A549 (cell line): ENCODE measurements at regions not wholly inside any gene's neighbourhood (a gene's known extent, or its start where the extent isn't known, plus 50 kb on each side); places are given as distances from the start of the nearest gene placed in this dataset.

Experiments used
- ATAC-seq, 2 experiments: fragments of 200-7000 bp in 1 of 2; fragments of >200 bp in 1 of 2; cut with Nextera tagmentation in 1 of 2; cut with Tn5 transposase in 1 of 2; 3 replicates each; pipeline versions ENCODE4 v1.8.0 to v1.9.1; 2018 to 2020; ENCODE audit warnings: mild to moderate bottlenecking in 1 of 2, moderate library complexity in 1 of 2
- CTCF ChIA-PET: fragments of 300-600 bp; sonication (Branson Sonifier 250); formaldehyde crosslinking; extraction: SDS; loops from one replicate; lab custom pipeline; 2021; ENCODE audit warnings: antibody characterized with exemption, inconsistent platforms; lab: Yijun Ruan, JAX
- POLR2A ChIA-PET: fragments of 350-600 bp; formaldehyde crosslinking; extraction: SDS; loops from one replicate; lab custom pipeline; 2021; ENCODE audit warnings: antibody characterized with exemption, inconsistent platforms; lab: Yijun Ruan, JAX
- DNase-seq, 2 experiments: peaks; one replicate each; pipeline versions ENCODE4 v3.0.0 to v3.0.0-alpha.2; 2011 to 2016; ENCODE audit warnings: low read depth in 1 of 2, low spot score in 1 of 2
- FAIRE-seq: peaks from 2 replicates; lab custom pipeline; 2011; peaks lifted over from hg19 to GRCh38; lab: Jason Lieb, UNC
- H3K27ac ChIP-seq, 2 experiments: fragments of >200 bp; sonication (Bioruptor Twin); formaldehyde crosslinking; 3 replicates each; pipeline ENCODE4 v1.5.1; 2016 to 2017
- H3K4me1 ChIP-seq: fragments of >200 bp; sonication (Bioruptor Twin); formaldehyde crosslinking; 3 replicates; pipeline ENCODE4 v1.6.1; 2016
- H3K4me2 ChIP-seq: fragments of >200 bp; sonication (Bioruptor Twin); formaldehyde crosslinking; 3 replicates; pipeline ENCODE4 v1.6.1; 2016
- H3K4me3 ChIP-seq: fragments of >200 bp; sonication (Bioruptor Twin); formaldehyde crosslinking; 3 replicates; pipeline ENCODE4 v1.5.1; 2016
- H3K9me3 ChIP-seq: fragments of >200 bp; sonication (Bioruptor Twin); formaldehyde crosslinking; 3 replicates; pipeline ENCODE4 v1.6.1; 2016
- CBX2 ChIP-seq: fragments of 200-600 bp; sonication (generic); IDR thresholded peaks from 2 replicates; pipeline ENCODE4 v1.6.1; 2016; ENCODE audit warnings: low read depth, mild to moderate bottlenecking, borderline replicate concordance
- CBX8 ChIP-seq: fragments of 200-600 bp; sonication (generic); IDR thresholded peaks from 2 replicates; pipeline ENCODE4 v1.6.1; 2016
- CEBPB ChIP-seq, 2 experiments: fragments of >200 bp in 1 of 2; sonication (Bioruptor Twin) in 1 of 2; formaldehyde crosslinking in 1 of 2; IDR thresholded peaks; 2 replicates each; pipeline ENCODE4 v1.6.1; 2012 to 2016
- CTCF ChIP-seq: fragments of >200 bp; sonication (Bioruptor Twin); formaldehyde crosslinking; IDR thresholded peaks from 3 replicates; pipeline ENCODE4 v1.5.1; 2016
- E2F6 ChIP-seq: IDR thresholded peaks from 2 replicates; pipeline ENCODE4 v1.6.1; 2012; ENCODE audit warnings: low read depth, borderline replicate concordance
- EP300 ChIP-seq, 2 experiments: fragments of >200 bp; sonication (Bioruptor Twin); formaldehyde crosslinking; IDR thresholded peaks; 2 replicates in 1 of 2; 3 replicates in 1 of 2; pipeline ENCODE4 v1.6.1; 2016 to 2017
- FOSL2 ChIP-seq, 2 experiments: fragments of 450-650 bp in 1 of 2; fragments of >200 bp in 1 of 2; sonication (Bioruptor Twin) in 1 of 2; formaldehyde crosslinking; IDR thresholded peaks; 2 replicates each; pipeline versions ENCODE4 v1.5.0 to v1.6.1; 2016 to 2020; ENCODE audit warnings: mild to moderate bottlenecking in 1 of 2, moderate library complexity in 1 of 2
- FOXS1 ChIP-seq: fragments of 250-450 bp; sonication (Bioruptor Pico); IDR thresholded peaks from 2 replicates; pipeline ENCODE4 v1.5.0; 2020; ENCODE audit warnings: mild to moderate bottlenecking, moderate library complexity
- JUNB ChIP-seq: fragments of >200 bp; sonication (Bioruptor Twin); formaldehyde crosslinking; IDR thresholded peaks from 2 replicates; pipeline ENCODE4 v1.6.1; 2016
- MAFK ChIP-seq: fragments of 450-650 bp; IDR thresholded peaks from 2 replicates; pipeline ENCODE4 v1.6.1; 2014; ENCODE audit not compliant: partially characterized antibody
- MAX ChIP-seq: IDR thresholded peaks from 2 replicates; pipeline ENCODE4 v1.6.1; 2012
- MAZ ChIP-seq: fragments of 150-350 bp; IDR thresholded peaks from 2 replicates; pipeline ENCODE4 v1.6.1; 2014; ENCODE audit warnings: antibody characterized with exemption, low read depth, low read length, borderline replicate concordance
- MYC ChIP-seq: IDR thresholded peaks from 2 replicates; pipeline ENCODE4 v1.6.1; 2012; ENCODE audit warnings: mild to moderate bottlenecking, inconsistent platforms, low read length, improper control_type of control experiment, borderline replicate concordance
- NR3C1 ChIP-seq: fragments of >200 bp; sonication (Bioruptor Twin); formaldehyde crosslinking; IDR thresholded peaks from 3 replicates; pipeline ENCODE4 v1.6.1; 2017
- PHF8 ChIP-seq: fragments of 200-600 bp; sonication (generic); IDR thresholded peaks from 2 replicates; pipeline ENCODE4 v1.6.1; 2016; ENCODE audit warnings: low read depth, mild to moderate bottlenecking, antibody characterized with exemption, moderate library complexity, borderline replicate concordance
- REST ChIP-seq: fragments of 200-600 bp; sonication (generic); IDR thresholded peaks from 2 replicates; pipeline ENCODE4 v1.6.1; 2016; ENCODE audit warnings: antibody characterized with exemption, mild to moderate bottlenecking, moderate library complexity
- RFX5 ChIP-seq: fragments of 450-650 bp; IDR thresholded peaks from 2 replicates; pipeline ENCODE4 v1.7.1; 2014; ENCODE audit warnings: antibody characterized with exemption, mild to moderate bottlenecking, moderate library complexity
- SMC3 ChIP-seq: fragments of >200 bp; sonication (Bioruptor Twin); formaldehyde crosslinking; IDR thresholded peaks from 3 replicates; pipeline ENCODE4 v1.6.1; 2018; ENCODE audit warnings: inconsistent platforms
- SREBF2 ChIP-seq: fragments of 450-650 bp; IDR thresholded peaks from 2 replicates; pipeline ENCODE4 v1.6.1; 2014; ENCODE audit warnings: mild to moderate bottlenecking, moderate library complexity
- TFCP2L1 ChIP-seq: fragments of 250-450 bp; sonication (Bioruptor Pico); IDR thresholded peaks from 2 replicates; pipeline ENCODE4 v1.5.0; 2021; ENCODE audit warnings: mild to moderate bottlenecking
- ZSCAN20 ChIP-seq: fragments of 250-450 bp; sonication (Bioruptor Pico); IDR thresholded peaks from 2 replicates; pipeline ENCODE4 v1.8.0; 2022; ENCODE audit warnings: mild to moderate bottlenecking, moderate library complexity
- WGBS: methylation state at CpG from one replicate; pipeline ENCODE4 v1.1.6; 2017; ENCODE audit errors: missing lambda C conversion rate; 5-methylcytosine and 5-hydroxymethylcytosine counted together
- TF ChIP-seq, protein P1 (sequence below): fragments of 450-650 bp; IDR thresholded peaks from 2 replicates; pipeline ENCODE4 v1.6.1; 2014; ENCODE audit warnings: antibody characterized with exemption

DNA sequence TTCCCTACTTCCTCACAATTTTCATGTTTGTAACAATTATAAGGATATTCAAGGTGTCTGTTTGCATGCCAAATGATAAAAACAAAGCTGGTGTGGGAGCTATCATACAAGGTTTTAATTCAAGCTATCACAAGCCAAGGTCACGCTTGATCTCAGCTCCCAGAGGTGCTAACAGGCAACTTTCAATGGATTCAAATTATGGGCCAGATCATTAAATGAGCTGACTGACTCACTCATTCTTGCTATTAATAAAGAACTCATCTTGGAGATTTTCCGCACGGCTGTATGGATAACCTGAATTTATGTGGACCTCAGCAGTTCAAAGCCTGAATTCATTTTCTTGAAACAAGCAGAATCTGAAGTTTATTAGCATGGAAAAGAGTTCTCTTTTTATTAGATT lies 267.3 kb upstream of the CDH6 start:
- POLR2A ChIA-PET, result no interaction called here
- DNase-seq (no peak), ATAC-seq (no peak), FAIRE-seq (no peak)
- Histone ChIP-seq H3K4me1 (no peaks in the 10 kb centered on the region), H3K27ac (no peak overlapping the region), H3K9me3 (no peaks in the 10 kb centered on the region; the same call in 2 of the 3 replicates), H3K4me3 (no peak overlapping the region), H3K4me2 (no peak overlapping the region)
- TF ChIP-seq MAZ (no peak), FOSL2 (IDR thresholded peaks at IDR 0.05) (no peak), FOSL2 (CRISPR knock-in tag; IDR thresholded peaks at IDR 0.05) (no peak), MAFK (no peak), RFX5 (no peak), ZSCAN20 (no peak), MAX (no peak), TFCP2L1 (CRISPR knock-in tag) (no peak), FOXS1 (no peak), EP300 (IDR thresholded peaks at IDR 0.05) (no peak), REST (no peak), MYC (no peak), NR3C1 (no peak), CBX8 (no peak)
- TF ChIP-seq, protein P1, sequence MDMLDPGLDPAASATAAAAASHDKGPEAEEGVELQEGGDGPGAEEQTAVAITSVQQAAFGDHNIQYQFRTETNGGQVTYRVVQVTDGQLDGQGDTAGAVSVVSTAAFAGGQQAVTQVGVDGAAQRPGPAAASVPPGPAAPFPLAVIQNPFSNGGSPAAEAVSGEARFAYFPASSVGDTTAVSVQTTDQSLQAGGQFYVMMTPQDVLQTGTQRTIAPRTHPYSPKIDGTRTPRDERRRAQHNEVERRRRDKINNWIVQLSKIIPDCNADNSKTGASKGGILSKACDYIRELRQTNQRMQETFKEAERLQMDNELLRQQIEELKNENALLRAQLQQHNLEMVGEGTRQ, result no peak
- 73% methylated on average over 3 of the region's 3 CpGs for WGBS
- CTCF ChIA-PET, result no interaction called here

DNA sequence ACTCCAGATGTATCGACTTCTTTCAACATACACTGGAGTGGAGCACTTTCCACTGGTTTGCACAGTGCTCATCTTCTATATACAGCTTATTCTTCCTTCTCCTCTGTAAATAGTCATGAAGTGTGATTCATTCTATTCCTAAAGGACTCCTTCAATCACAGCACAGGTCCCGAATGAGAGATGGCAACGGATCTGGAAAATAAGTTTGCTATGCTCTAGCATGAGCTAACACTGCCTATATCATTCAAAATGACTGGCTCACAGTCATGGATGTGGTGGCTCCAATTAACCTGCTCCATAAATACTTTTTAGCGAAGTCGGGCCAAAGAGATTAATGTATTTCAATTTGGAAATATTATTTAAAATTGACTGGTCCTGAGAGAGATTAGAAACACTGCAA lies 272.1 kb upstream of the CDH6 start:
- Histone ChIP-seq H3K4me1 (no peaks in the 10 kb centered on the region), H3K9me3 (no peaks in the 10 kb centered on the region), H3K4me3 (no peak overlapping the region), H3K4me2 (no peak overlapping the region), H3K27ac (no peak overlapping the region)
- ChIA-PET CTCF (no interaction called here), POLR2A (no interaction called here)
- 43% methylated on average over 5 of the region's 5 CpGs for WGBS
- no peak for DNase-seq
- TF ChIP-seq SREBF2 (no peak), SMC3 (no peak), EP300 (IDR thresholded peaks at IDR 0.05) (no peak), CTCF (no peak), CBX2 (no peak), E2F6 (no peak), PHF8 (no peak), JUNB (no peak), CEBPB (IDR thresholded peaks at IDR 0.05) (no peak), REST (no peak)
- no peak for FAIRE-seq
- no peak for ATAC-seq
